Mesenchymal stem cell (in vitro differentiated cells and primary cell): ENCODE measurements at regions not wholly inside any gene's neighbourhood (a gene's known extent, or its start where the extent isn't known, plus 50 kb on each side); places are given as distances from the start of the nearest gene placed in this dataset.

Source experiments
- DNase-seq: peaks from one replicate; pipeline ENCODE4 v3.0.0-alpha.2; 2013
- H2AFZ ChIP-seq: one replicate; pipeline ENCODE4 v1.6.1; 2013; ENCODE audit warnings: low read depth, mild to moderate bottlenecking, control low read depth, inconsistent platforms, low read length, moderate library complexity
- H2AK5ac ChIP-seq: 2 replicates; pipeline ENCODE4 v1.6.1; 2013; ENCODE audit warnings: low read length, moderate library complexity, mild to moderate bottlenecking, inconsistent platforms; ENCODE audit not compliant: severe bottlenecking
- H2BK120ac ChIP-seq: one replicate; pipeline ENCODE4 v1.6.1; 2013; ENCODE audit warnings: low read depth, mild to moderate bottlenecking, inconsistent platforms, low read length, moderate library complexity
- H2BK12ac ChIP-seq, 2 experiments: one replicate each; pipeline ENCODE4 v1.6.1; 2013; ENCODE audit warnings: inconsistent platforms in 2 of 2, low read length in 2 of 2, mild to moderate bottlenecking in 2 of 2, moderate library complexity in 2 of 2, control low read depth in 1 of 2
- H2BK15ac ChIP-seq: one replicate; pipeline ENCODE4 v1.6.1; 2013; ENCODE audit warnings: mild to moderate bottlenecking, low read depth, inconsistent platforms; ENCODE audit not compliant: poor library complexity, severe bottlenecking
- H2BK5ac ChIP-seq: 2 replicates; pipeline ENCODE4 v1.6.1; 2013; ENCODE audit warnings: low read depth, mild to moderate bottlenecking, low read length, control low read depth, inconsistent platforms; ENCODE audit not compliant: poor library complexity, severe bottlenecking
- H3K14ac ChIP-seq, 2 experiments: one replicate each; pipeline ENCODE4 v1.6.1; 2013; ENCODE audit warnings: inconsistent platforms in 2 of 2, low read length in 2 of 2, control low read depth in 1 of 2, mild to moderate bottlenecking in 1 of 2, moderate library complexity in 1 of 2
- H3K18ac ChIP-seq, 2 experiments: one replicate each; pipeline ENCODE4 v1.6.1; 2013; ENCODE audit warnings: inconsistent platforms in 2 of 2, low read length in 2 of 2, control low read depth in 1 of 2, low read depth in 1 of 2, mild to moderate bottlenecking in 1 of 2
- H3K23ac ChIP-seq, 2 experiments: one replicate each; pipeline ENCODE4 v1.6.1; 2013; ENCODE audit warnings: inconsistent platforms in 2 of 2, low read length in 2 of 2, mild to moderate bottlenecking in 2 of 2, moderate library complexity in 2 of 2, control low read depth in 1 of 2
- H3K27ac ChIP-seq: 2 replicates; pipeline ENCODE4 v1.5.1; 2013; ENCODE audit warnings: mild to moderate bottlenecking, moderate library complexity, low read length, control low read depth, inconsistent platforms; ENCODE audit not compliant: poor library complexity, severe bottlenecking
- H3K27me3 ChIP-seq, 2 experiments: 2 replicates each; pipeline versions ENCODE4 v1.6.1 to v1.7.0; 2013; ENCODE audit warnings: low read length in 2 of 2, mild to moderate bottlenecking in 2 of 2, moderate library complexity in 2 of 2, control low read depth in 1 of 2, inconsistent platforms in 1 of 2; ENCODE audit not compliant: control insufficient read depth in 1 of 2, insufficient read depth in 1 of 2
- H3K36me3 ChIP-seq, 2 experiments: 2 replicates each; pipeline versions ENCODE4 v1.6.1 to v1.7.0; 2013; ENCODE audit warnings: low read length in 2 of 2, control low read depth in 1 of 2, inconsistent platforms in 1 of 2, low read depth in 1 of 2, mild to moderate bottlenecking in 1 of 2; ENCODE audit not compliant: insufficient read depth in 2 of 2, control insufficient read depth in 1 of 2
- H3K4ac ChIP-seq, 2 experiments: one replicate each; pipeline ENCODE4 v1.6.1; 2013; ENCODE audit warnings: inconsistent platforms in 2 of 2, low read length in 2 of 2, mild to moderate bottlenecking in 2 of 2, moderate library complexity in 2 of 2, control low read depth in 1 of 2, low read depth in 1 of 2
- H3K4me1 ChIP-seq: 2 replicates; pipeline ENCODE4 v1.6.1; 2013; ENCODE audit warnings: low read depth, low read length, control low read depth; ENCODE audit not compliant: control insufficient read depth, insufficient read depth
- H3K4me2 ChIP-seq: 2 replicates; pipeline ENCODE4 v1.6.1; 2013; ENCODE audit warnings: low read length, mild to moderate bottlenecking, inconsistent platforms; ENCODE audit not compliant: poor library complexity, severe bottlenecking
- H3K4me3 ChIP-seq, 2 experiments: 2 replicates each; pipeline versions ENCODE4 v1.5.1 to v1.7.0; 2013; ENCODE audit warnings: low read length in 2 of 2, mild to moderate bottlenecking in 2 of 2, control low read depth in 1 of 2, low read depth in 1 of 2; ENCODE audit not compliant: insufficient read depth in 1 of 2
- H3K79me1 ChIP-seq: replicated peaks from 2 replicates; pipeline ENCODE4 v1.6.1; 2013; ENCODE audit warnings: mild to moderate bottlenecking, control low read depth, low read length, inconsistent platforms; ENCODE audit not compliant: poor library complexity, severe bottlenecking
- H3K9ac ChIP-seq: 2 replicates; pipeline ENCODE4 v1.7.0; 2013; ENCODE audit warnings: mild to moderate bottlenecking, low read length, moderate library complexity
- H3K9me3 ChIP-seq: 2 replicates; pipeline ENCODE4 v1.7.0; 2013; ENCODE audit warnings: mild to moderate bottlenecking, low read length; ENCODE audit not compliant: control insufficient read depth
- H4K8ac ChIP-seq: one replicate; pipeline ENCODE4 v1.6.1; 2013; ENCODE audit warnings: inconsistent platforms, mild to moderate bottlenecking, low read length, moderate library complexity
- H4K91ac ChIP-seq: one replicate; pipeline ENCODE4 v1.6.1; 2013; ENCODE audit warnings: mild to moderate bottlenecking, low read length, inconsistent platforms
- WGBS: methylation state at CpG from one replicate; pipeline ENCODE4 v1.1.7; 2013; ENCODE audit warnings: mixed read lengths; 5-methylcytosine and 5-hydroxymethylcytosine counted together

GRCh38 chr13:104920091-104920490 lies 1615.4 kb downstream of the EFNB2 start:
- DNase-seq, result no peak
- Histone ChIP-seq H2AK5ac (no peak overlapping the region), H3K18ac (no peak overlapping the region), H2BK120ac (no peak overlapping the region), H3K4me3 (no peak overlapping the region), H2BK5ac (no peak overlapping the region), H3K9ac (no peak overlapping the region), H2AFZ (no peak overlapping the region), H3K4me1 (no peaks in the 10 kb centered on the region), H3K9me3 (no peaks in the 10 kb centered on the region), H4K91ac (no peak overlapping the region), H3K4ac (no peak overlapping the region), H3K36me3 (no peaks in the 10 kb centered on the region), H2BK12ac (no peak overlapping the region), H3K4me2 (no peak overlapping the region), H3K14ac (no peak overlapping the region), H3K79me1 (no peaks in the 10 kb centered on the region), H4K8ac (no peak overlapping the region), H3K27me3 (no peaks in the 10 kb centered on the region), H3K27ac (no peak overlapping the region), H2BK15ac (no peak overlapping the region), H3K23ac (no peak overlapping the region)
- WGBS, result 92% methylated on average over 2 of the region's 4 CpGs

- Histone ChIP-seq H2BK5ac (no peak overlapping the region), H3K4me3 (no peak overlapping the region), H2BK120ac (no peak overlapping the region), H3K27me3 (no peaks in the 10 kb centered on the region), H3K27ac (no peak overlapping the region), H2BK12ac (no peak overlapping the region), H3K79me1 (no peaks in the 10 kb centered on the region), H4K8ac (no peak overlapping the region), H3K9ac (no peak overlapping the region), H3K4ac (no peak overlapping the region), H3K36me3 (no peaks in the 10 kb centered on the region), H2AFZ (no peak overlapping the region), H3K9me3 (no peaks in the 10 kb centered on the region), H2BK15ac (no peak overlapping the region), H4K91ac (no peak overlapping the region), H3K4me1 (no peaks in the 10 kb centered on the region), H3K23ac (no peak overlapping the region), H3K4me2 (no peak overlapping the region), H3K18ac (no peak overlapping the region), H2AK5ac (no peak overlapping the region), H3K14ac (no peak overlapping the region)
- WGBS, result no CpG with 5 or more reads among the region's 1 CpG
- no peak for DNase-seq
Measured at GRCh38 chr13:104900191-104900817, 1635.2 kb downstream of the EFNB2 start.

DNA sequence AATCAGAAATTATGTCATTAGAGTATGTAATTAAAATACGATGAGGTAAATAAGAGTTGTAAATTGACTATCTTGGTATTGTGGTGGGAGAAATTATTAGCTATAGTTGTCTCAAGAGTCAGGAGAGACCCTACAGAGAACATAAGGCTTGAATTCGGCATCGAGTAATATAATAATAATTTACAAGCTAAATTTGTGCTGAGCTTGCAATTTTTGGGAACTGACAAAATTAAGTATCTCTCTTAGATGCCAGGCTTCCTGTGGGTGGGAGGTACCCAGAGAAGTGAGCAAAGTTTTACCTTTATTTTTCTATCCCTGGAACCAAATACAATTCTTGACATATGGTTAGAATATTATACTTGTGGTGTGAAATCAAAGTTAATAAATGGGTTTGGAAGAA lies 1637.0 kb downstream of the EFNB2 start:
- 100% methylated on average over 3 of the region's 3 CpGs for WGBS
- no peak overlapping the region for H2AFZ ChIP-seq
- H2BK12ac ChIP-seq, result no peak overlapping the region
- H3K23ac ChIP-seq, result no peak overlapping the region
- no peak overlapping the region for H3K4ac ChIP-seq
- H3K4me1 ChIP-seq, result no peaks in the 10 kb centered on the region
- H3K4me3 ChIP-seq, result no peak overlapping the region
- H4K8ac ChIP-seq, result no peak overlapping the region
- no peak overlapping the region for H2AK5ac ChIP-seq
- no peak overlapping the region for H4K91ac ChIP-seq
- H3K9ac ChIP-seq, result no peak overlapping the region
- H2BK5ac ChIP-seq, result no peak overlapping the region
- no peak for DNase-seq
- H2BK120ac ChIP-seq, result no peak overlapping the region
- H3K14ac ChIP-seq, result no peak overlapping the region
- no peak overlapping the region for H3K4me2 ChIP-seq
- H3K9me3 ChIP-seq, result no peaks in the 10 kb centered on the region
- no peak overlapping the region for H2BK15ac ChIP-seq
- H3K18ac ChIP-seq, result no peak overlapping the region
- no peak overlapping the region for H3K27ac ChIP-seq
- H3K79me1 ChIP-seq, result no peaks in the 10 kb centered on the region
- H3K27me3 ChIP-seq, result no peaks in the 10 kb centered on the region
- H3K36me3 ChIP-seq, result no peaks in the 10 kb centered on the region

DNA sequence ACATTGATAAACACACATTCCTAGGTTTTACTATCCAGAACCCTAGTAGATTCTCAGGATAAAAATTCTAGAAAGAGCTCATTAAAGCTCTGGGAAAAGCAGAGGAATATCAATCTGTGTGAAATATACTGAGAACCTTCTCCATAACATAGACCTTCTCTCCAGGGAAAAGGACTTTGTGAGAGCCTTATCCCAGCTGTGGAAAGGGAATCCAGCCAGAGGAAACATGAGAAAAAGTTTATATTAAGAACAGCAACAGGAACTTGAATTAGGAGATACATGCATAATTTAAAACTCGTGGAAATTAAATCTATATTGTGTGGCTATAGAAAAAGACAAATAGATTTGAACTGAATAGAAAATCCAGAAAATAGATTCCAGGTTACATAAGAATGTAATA lies 1639.9 kb downstream of the EFNB2 start:
- Histone ChIP-seq H3K27ac (no peak overlapping the region), H2BK12ac (no peak overlapping the region), H3K4ac (no peak overlapping the region), H2AK5ac (no peak overlapping the region), H3K23ac (no peak overlapping the region), H4K91ac (no peak overlapping the region), H2AFZ (no peak overlapping the region), H3K27me3 (no peaks in the 10 kb centered on the region), H4K8ac (no peak overlapping the region), H3K9me3 (no peaks in the 10 kb centered on the region), H2BK120ac (no peak overlapping the region), H3K4me3 (no peak overlapping the region), H3K18ac (no peak overlapping the region), H3K9ac (no peak overlapping the region), H3K4me2 (no peak overlapping the region), H3K14ac (no peak overlapping the region), H3K4me1 (no peaks in the 10 kb centered on the region), H2BK5ac (no peak overlapping the region), H3K79me1 (no peaks in the 10 kb centered on the region), H2BK15ac (no peak overlapping the region), H3K36me3 (no peaks in the 10 kb centered on the region)
- DNase-seq, result no peak
- WGBS, result no CpG with 5 or more reads among the region's 1 CpG
